ENCODE measurements at regions not wholly inside any gene's neighbourhood (a gene's known extent, or its start where the extent isn't known, plus 50 kb on each side); places are given as distances from the start of the nearest gene placed in this dataset.

DNA sequence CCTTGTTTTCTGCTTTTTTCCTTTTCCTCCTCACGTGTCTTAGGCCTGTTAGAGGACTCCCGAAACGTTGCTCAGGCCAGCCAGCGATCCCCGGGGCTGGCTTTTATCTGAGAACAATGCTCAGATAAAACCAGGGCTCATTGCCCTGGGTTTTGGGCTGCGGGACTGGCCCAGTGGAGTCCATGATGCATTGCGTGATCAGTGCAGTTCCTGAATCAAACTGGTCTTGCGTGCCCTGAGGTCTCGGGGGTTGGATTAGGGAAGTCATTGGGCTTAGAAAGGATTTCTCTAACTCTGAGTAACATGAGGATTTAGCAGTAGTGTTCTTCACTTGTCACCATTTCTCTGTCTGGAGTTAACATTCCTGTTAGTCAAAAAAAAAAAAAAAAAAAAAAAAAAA, 66.3 kb downstream of the CCR1 start:
- TF ChIP-seq EZH2phosphoT487 (IDR thresholded peaks at IDR 0.05; ENCODE audit: insufficient read depth, low read depth) (no peak), EZH2 (IDR thresholded peaks at IDR 0.05; ENCODE audit: insufficient read depth, poor library complexity, severe bottlenecking) (no peak)
